Uterus (tissue), 3 donors: ENCODE measurements at regions not wholly inside any gene's neighbourhood (a gene's known extent, or its start where the extent isn't known, plus 50 kb on each side); places are given as distances from the start of the nearest gene placed in this dataset.
A peak's percentile ranks its signal among the peaks of the same experiment; 100 is the strongest.

ENCODE experiments used
- DNase-seq, 2 donors: peaks; one replicate each; pipeline ENCODE4 v3.0.0-alpha.2; 2019 to 2020
- H3K27ac ChIP-seq, 2 donors: fragments of 200-600 bp; sonication (generic); 1 replicate in 1 of 2; 2 replicates in 1 of 2; pipeline ENCODE4 v1.5.1; 2016 to 2018
- H3K27me3 ChIP-seq, 2 donors: fragments of 200-600 bp; sonication (generic); one replicate each; pipeline ENCODE4 v1.5.1; 2018 to 2019; ENCODE audit warnings: control low read depth in 1 of 2
- H3K36me3 ChIP-seq, 2 donors: fragments of 200-600 bp; sonication (generic); one replicate each; pipeline ENCODE4 v1.5.1; 2019; ENCODE audit warnings: control low read depth in 1 of 2
- H3K4me1 ChIP-seq, 2 donors: fragments of 200-600 bp; sonication (generic); one replicate each; pipeline ENCODE4 v1.5.1; 2018 to 2019; ENCODE audit warnings: control low read depth in 1 of 2
- H3K4me3 ChIP-seq, 2 donors: fragments of 200-600 bp; sonication (generic); 1 replicate in 1 of 2; 2 replicates in 1 of 2; pipeline ENCODE4 v1.5.1; 2018 to 2019; ENCODE audit warnings: mild to moderate bottlenecking in 1 of 2
- H3K9me3 ChIP-seq, 2 donors: fragments of 200-600 bp; sonication (generic); one replicate each; pipeline ENCODE4 v1.5.1; 2019; ENCODE audit warnings: control low read depth in 1 of 2
- POLR2A ChIP-seq, 2 donors: fragments of 450-650 bp; IDR thresholded peaks; one replicate each; pipeline ENCODE4 v1.6.1; 2016; ENCODE audit warnings: antibody characterized with exemption in 2 of 2, mild to moderate bottlenecking in 1 of 2, moderate library complexity in 1 of 2
- intact Hi-C: fragments of 100-400 bp; cut with DNase I; formaldehyde crosslinking; loops from one replicate; pipeline ENCODE4 v1.15.1; 2023; ENCODE audit warnings: low total_unique reads
- TF ChIP-seq, protein P1 (sequence below), 4 experiments: fragments of 200-600 bp in 2 of 4; fragments of 450-650 bp in 2 of 4; sonication (generic) in 2 of 4; IDR thresholded peaks; one replicate each; pipeline ENCODE4 v1.5.1; 2016 to 2019; ENCODE audit warnings: antibody characterized with exemption in 4 of 4, mild to moderate bottlenecking in 2 of 4, moderate library complexity in 1 of 4
- donor health status: DM: yes; HTN: yes; CAD: no.

DNA sequence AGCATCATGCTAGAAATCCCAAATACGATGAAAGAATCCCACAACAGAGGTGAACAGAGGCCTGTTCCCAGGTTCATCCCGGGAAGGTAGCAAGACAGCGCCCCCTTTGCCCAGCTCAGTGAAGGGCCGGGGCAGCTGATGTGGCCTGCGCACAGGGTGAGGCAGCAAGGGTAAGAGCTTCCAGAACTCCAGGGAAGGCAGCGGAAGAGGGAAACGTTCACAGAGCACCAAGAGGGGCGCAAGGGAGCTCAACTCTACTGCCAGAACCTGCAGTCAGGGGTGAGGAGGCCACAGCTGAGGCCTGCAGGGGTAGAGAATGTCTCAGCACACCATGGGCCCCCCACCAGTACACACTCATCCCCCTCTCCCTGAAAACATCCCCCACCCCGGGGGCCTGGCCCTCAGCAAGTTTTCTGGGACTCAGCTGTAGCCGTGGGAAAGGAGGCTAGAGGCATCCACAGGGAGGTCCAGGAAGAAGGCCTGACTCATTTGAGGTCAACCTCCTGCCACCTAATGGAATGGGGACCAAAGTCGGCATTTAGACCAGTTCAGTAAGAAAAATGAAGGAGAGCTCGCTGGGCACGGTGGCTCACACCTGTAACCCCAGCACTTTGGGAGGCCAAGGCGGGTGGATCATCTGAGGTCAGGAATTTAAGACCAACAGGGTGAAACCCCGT lies 95.6 kb upstream of the ASAP2 start:
- Histone ChIP-seq H3K4me1 (no peaks in the 10 kb centered on the region), H3K27me3 (no peaks in the 10 kb centered on the region), H3K27ac (no peak overlapping the region), H3K36me3 (no peaks in the 10 kb centered on the region), H3K9me3 (no peaks in the 10 kb centered on the region), H3K4me3 (no peak overlapping the region)
- TF ChIP-seq, protein P1, sequence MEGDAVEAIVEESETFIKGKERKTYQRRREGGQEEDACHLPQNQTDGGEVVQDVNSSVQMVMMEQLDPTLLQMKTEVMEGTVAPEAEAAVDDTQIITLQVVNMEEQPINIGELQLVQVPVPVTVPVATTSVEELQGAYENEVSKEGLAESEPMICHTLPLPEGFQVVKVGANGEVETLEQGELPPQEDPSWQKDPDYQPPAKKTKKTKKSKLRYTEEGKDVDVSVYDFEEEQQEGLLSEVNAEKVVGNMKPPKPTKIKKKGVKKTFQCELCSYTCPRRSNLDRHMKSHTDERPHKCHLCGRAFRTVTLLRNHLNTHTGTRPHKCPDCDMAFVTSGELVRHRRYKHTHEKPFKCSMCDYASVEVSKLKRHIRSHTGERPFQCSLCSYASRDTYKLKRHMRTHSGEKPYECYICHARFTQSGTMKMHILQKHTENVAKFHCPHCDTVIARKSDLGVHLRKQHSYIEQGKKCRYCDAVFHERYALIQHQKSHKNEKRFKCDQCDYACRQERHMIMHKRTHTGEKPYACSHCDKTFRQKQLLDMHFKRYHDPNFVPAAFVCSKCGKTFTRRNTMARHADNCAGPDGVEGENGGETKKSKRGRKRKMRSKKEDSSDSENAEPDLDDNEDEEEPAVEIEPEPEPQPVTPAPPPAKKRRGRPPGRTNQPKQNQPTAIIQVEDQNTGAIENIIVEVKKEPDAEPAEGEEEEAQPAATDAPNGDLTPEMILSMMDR (IDR thresholded peaks at IDR 0.05) = no peak
- no peak for TF ChIP-seq POLR2A (IDR thresholded peaks at IDR 0.05)
- DNase-seq = no peak
- intact Hi-C loops = no loop called here

DNA sequence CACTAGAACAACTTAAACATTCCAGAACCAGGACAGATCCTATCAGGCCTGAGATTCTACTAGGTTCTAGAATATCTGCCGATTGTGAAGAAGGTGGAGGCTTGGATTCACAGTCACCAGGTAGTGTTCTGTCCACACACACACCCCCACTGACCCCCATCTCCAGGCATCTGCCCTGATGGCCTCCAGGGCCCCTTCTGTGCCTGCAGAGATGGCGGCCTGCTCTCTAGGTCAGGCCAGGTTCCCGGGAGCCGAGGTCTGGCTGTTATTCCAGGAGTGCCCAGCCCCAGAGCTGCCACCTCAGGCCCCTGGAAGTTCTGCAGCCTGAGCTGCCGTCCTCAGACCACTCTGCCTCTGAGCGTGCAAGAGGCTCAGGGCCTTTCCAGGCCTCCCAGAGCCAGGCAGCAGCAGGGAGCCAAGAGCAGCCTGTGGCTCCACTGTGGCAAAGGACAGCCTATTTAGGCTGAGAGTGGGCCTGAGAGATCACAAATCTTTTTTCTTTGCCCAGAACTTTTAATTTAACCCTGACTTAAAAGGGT lies 96.2 kb upstream of the ASAP2 start:
- DNase-seq = no peak
- no peak overlapping the region for H3K27ac ChIP-seq
- TF ChIP-seq, protein P1 (IDR thresholded peaks at IDR 0.05) = no peak
- TF ChIP-seq POLR2A (IDR thresholded peaks at IDR 0.05) = no peak
- H3K9me3 ChIP-seq = no peaks in the 10 kb centered on the region
- no peaks in the 10 kb centered on the region for H3K27me3 ChIP-seq
- intact Hi-C loops = no loop called here
- no peak overlapping the region for H3K4me3 ChIP-seq
- H3K4me1 ChIP-seq = no peaks in the 10 kb centered on the region
- no peaks in the 10 kb centered on the region for H3K36me3 ChIP-seq

DNA sequence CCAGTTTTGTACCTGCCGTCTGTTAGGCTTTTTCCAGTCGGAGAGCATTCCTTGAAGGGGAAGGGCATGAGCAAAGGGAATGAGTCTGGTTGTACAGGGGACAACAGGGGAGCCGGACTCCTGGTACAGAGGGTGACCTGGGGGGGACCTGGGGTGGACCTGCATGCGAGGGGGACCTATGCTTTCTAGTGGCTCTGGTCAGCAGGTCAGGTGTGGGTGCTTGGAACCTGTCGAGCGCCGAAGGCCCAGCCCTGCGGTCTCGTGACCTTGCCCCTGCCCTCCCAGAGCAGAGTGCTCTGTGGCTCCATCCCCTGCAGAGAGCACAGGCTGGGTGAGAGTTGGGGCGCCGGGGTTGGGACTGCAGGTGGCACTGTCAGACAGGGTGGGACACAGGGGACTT lies 96.7 kb upstream of the ASAP2 start:
- Histone ChIP-seq H3K27me3 (no peaks in the 10 kb centered on the region), H3K4me3 (no peak overlapping the region), H3K9me3 (no peaks in the 10 kb centered on the region), H3K4me1 (no peaks in the 10 kb centered on the region), H3K36me3 (no peaks in the 10 kb centered on the region), H3K27ac (no peak overlapping the region)
- intact Hi-C loops = no loop called here
- no peak for DNase-seq
- TF ChIP-seq POLR2A (IDR thresholded peaks at IDR 0.05) = no peak

DNA sequence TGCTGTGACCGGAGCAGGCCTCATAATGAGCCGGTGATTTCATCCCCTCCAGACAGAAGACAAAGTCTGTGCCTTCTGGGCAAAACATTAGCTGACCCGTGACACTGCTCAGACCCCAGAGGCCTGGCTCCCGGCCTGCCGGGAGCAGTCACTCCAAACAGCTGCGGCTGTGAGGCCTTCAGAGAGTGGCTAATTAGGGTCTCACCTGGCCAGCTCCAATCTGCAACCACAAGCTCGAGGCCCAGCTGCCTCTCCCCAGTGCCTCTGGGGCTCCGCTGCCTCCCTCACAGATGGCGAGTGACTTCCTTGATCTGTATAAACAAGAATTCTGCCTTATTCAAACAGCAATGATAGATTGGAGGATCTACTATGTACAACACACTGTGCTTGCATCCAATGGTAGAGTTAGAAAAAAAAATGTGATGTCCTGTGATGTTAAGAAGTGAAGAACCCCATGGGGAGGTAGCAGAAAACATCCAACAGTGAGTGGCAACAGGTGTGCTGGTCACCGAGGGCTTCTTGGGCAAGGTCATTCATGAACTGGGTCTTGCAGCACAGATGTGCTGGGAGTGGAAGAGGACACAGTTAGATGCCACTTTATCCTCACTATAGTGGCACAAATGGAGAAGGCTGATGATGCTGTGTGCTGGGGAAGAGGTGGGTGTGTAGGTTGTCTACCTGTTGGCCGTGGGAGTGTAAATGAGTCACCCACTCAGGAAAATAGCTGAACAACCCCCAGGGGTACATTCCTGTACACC lies 98.2 kb upstream of the ASAP2 start:
- H3K36me3 ChIP-seq = no peaks in the 10 kb centered on the region
- intact Hi-C loops = no loop called here
- no peak for DNase-seq
- H3K9me3 ChIP-seq = no peaks in the 10 kb centered on the region
- H3K4me1 ChIP-seq = no peaks in the 10 kb centered on the region
- no peak overlapping the region for H3K27ac ChIP-seq
- H3K27me3 ChIP-seq = no peaks in the 10 kb centered on the region
- TF ChIP-seq, protein P1 (IDR thresholded peaks at IDR 0.05) = no peak
- TF ChIP-seq POLR2A (IDR thresholded peaks at IDR 0.05) = no peak
- H3K4me3 ChIP-seq = no peak overlapping the region

DNA sequence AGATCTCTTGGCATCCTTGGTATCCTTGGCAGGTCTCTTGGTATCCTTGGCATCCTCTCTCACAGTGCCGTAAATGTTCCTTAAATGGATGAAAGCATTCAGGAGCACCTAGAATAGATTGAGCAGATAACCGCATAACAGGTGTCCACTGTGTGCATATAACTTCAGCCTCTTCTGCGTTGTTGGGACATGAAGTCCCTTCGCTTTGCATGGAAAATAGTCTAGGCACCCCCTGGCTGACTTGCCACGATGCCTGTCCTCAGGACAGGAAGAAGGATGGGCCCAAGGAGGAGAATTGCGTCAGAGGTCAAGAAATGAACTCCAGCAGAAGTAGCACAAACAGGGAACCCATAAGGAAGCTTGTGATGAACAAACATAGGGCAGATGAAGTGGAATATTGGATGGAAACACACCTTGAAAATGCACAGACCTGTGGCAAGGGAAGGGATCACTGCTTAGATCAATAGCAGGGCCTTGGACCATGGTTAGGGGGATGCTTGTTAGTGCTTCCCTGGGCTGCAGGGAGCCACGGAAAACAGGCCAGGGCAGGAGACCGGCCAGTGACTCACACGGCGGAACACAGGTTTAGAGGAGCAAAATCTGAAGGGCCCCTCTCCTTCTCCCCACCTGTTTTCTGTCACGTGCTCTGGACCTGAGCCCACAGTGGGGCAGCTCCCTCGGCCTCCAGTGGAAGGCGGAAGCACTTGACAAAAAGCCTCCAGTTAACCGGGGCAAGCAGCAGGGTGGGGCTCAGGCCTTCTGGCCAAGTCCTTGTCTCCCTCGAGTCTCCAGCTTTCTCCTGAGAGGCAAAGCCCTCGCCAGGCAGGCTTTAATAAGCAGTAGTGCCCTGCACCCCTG lies 99.2 kb upstream of the ASAP2 start:
- H3K27ac ChIP-seq = peak overlapping the region in 1 of 2 donors; percentile 5
- no peak for TF ChIP-seq POLR2A (IDR thresholded peaks at IDR 0.05)
- no peaks in the 10 kb centered on the region for H3K9me3 ChIP-seq
- H3K36me3 ChIP-seq = no peaks in the 10 kb centered on the region
- no peak overlapping the region for H3K4me3 ChIP-seq
- DNase-seq = no peak
- H3K27me3 ChIP-seq = no peaks in the 10 kb centered on the region
- intact Hi-C loops = no loop called here
- H3K4me1 ChIP-seq = no peaks in the 10 kb centered on the region
